CD14-positive monocyte (primary cell): ENCODE measurements at regions not wholly inside any gene's neighbourhood (a gene's known extent, or its start where the extent isn't known, plus 50 kb on each side); places are given as distances from the start of the nearest gene placed in this dataset.

ENCODE experiments used
- DNase-seq, 3 donors: peaks; one replicate each; pipeline ENCODE4 v3.0.0-alpha.2; 2011 to 2022
- H2AFZ ChIP-seq: 2 replicates; pipeline ENCODE4 v1.6.0; 2012; ENCODE audit warnings: mild to moderate bottlenecking, low read depth, low read length, inconsistent platforms; ENCODE audit not compliant: insufficient read depth, poor library complexity, severe bottlenecking
- H3K27ac ChIP-seq, 2 donors: 1 replicate in 1 of 2; 2 replicates in 1 of 2; pipeline ENCODE4 v1.5.1; 2012 to 2013; ENCODE audit warnings: low read length in 2 of 2, control low read depth in 1 of 2, inconsistent platforms in 1 of 2, low read depth in 1 of 2, mild to moderate bottlenecking in 1 of 2
- H3K27me3 ChIP-seq, 2 donors: one replicate each; pipeline versions ENCODE4 v1.6.0 to v1.6.1; 2011 to 2013; ENCODE audit warnings: low read length in 2 of 2; ENCODE audit not compliant: control insufficient read depth in 2 of 2, insufficient read depth in 2 of 2
- H3K36me3 ChIP-seq, 2 donors: replicated peaks in 1 of 2; 1 replicate in 1 of 2; 2 replicates in 1 of 2; pipeline versions ENCODE4 v1.5.1 to v1.6.1; 2012 to 2013; ENCODE audit warnings: low read length in 2 of 2, control low read depth in 1 of 2, inconsistent platforms in 1 of 2, mild to moderate bottlenecking in 1 of 2; ENCODE audit not compliant: insufficient read depth in 2 of 2, control insufficient read depth in 1 of 2
- H3K4me1 ChIP-seq, 2 donors: 1 replicate in 1 of 2; 2 replicates in 1 of 2; pipeline versions ENCODE4 v1.5.1 to v1.6.1; 2012 to 2013; ENCODE audit warnings: low read length in 2 of 2, control low read depth in 1 of 2, inconsistent platforms in 1 of 2, mild to moderate bottlenecking in 1 of 2, moderate library complexity in 1 of 2; ENCODE audit not compliant: insufficient read depth in 2 of 2, control insufficient read depth in 1 of 2
- H3K4me2 ChIP-seq: replicated peaks from 2 replicates; pipeline ENCODE3; 2012; ENCODE audit warnings: low read length, moderate library complexity, mild to moderate bottlenecking; ENCODE audit not compliant: poor library complexity, severe bottlenecking; ENCODE audit errors: extremely low read depth
- H3K4me3 ChIP-seq, 3 experiments: fragments of 200-600 bp in 1 of 3; sonication (generic) in 1 of 3; replicated peaks in 1 of 3; 1 replicate in 2 of 3; 2 replicates in 1 of 3; pipeline ENCODE4 v1.5.1; 2011 to 2013; ENCODE audit warnings: low read length in 3 of 3, mild to moderate bottlenecking in 3 of 3, control low read depth in 2 of 3, low read depth in 2 of 3, inconsistent platforms in 1 of 3, moderate library complexity in 1 of 3
- H3K79me2 ChIP-seq: 2 replicates; pipeline ENCODE4 v1.6.0; 2012; ENCODE audit warnings: mild to moderate bottlenecking, control low read depth, inconsistent platforms, low read length, moderate library complexity; ENCODE audit not compliant: insufficient read depth
- H3K9ac ChIP-seq: 2 replicates; pipeline ENCODE4 v1.6.0; 2017; ENCODE audit warnings: low read length, mild to moderate bottlenecking; ENCODE audit not compliant: insufficient read depth, poor library complexity, severe bottlenecking
- H3K9me3 ChIP-seq, 2 donors: replicated peaks in 1 of 2; 1 replicate in 1 of 2; 2 replicates in 1 of 2; pipeline versions ENCODE4 v1.5.1 to v1.6.1; 2012 to 2013; ENCODE audit warnings: low read length in 2 of 2, control low read depth in 1 of 2; ENCODE audit not compliant: control insufficient read depth in 1 of 2, insufficient read depth in 1 of 2
- H4K20me1 ChIP-seq: 2 replicates; pipeline ENCODE4 v1.6.0; 2012; ENCODE audit warnings: mild to moderate bottlenecking, low read length, control low read depth, moderate library complexity; ENCODE audit not compliant: insufficient read depth
- H3K27ac Mint-ChIP-seq, 7 donors: one replicate each; pipeline ENCODE4 v1.8.0; 2020; ENCODE audit warnings: mild to moderate bottlenecking in 7 of 7, mixed read lengths in 7 of 7, moderate library complexity in 6 of 7, inconsistent platforms in 2 of 7
- H3K27me3 Mint-ChIP-seq, 3 donors: one replicate each; pipeline ENCODE4 v1.8.0; 2021 to 2022; ENCODE audit warnings: low read depth in 3 of 3, mild to moderate bottlenecking in 3 of 3, mixed read lengths in 3 of 3, moderate library complexity in 3 of 3, inconsistent platforms in 1 of 3
- H3K36me3 Mint-ChIP-seq, 2 donors: one replicate each; pipeline ENCODE4 v1.8.0; 2020; ENCODE audit warnings: mixed read lengths in 2 of 2, inconsistent platforms in 1 of 2, mild to moderate bottlenecking in 1 of 2
- H3K4me1 Mint-ChIP-seq: one replicate; pipeline ENCODE4 v1.8.0; 2020; ENCODE audit warnings: mild to moderate bottlenecking, mixed read lengths
- H3K4me3 Mint-ChIP-seq, 2 donors: one replicate each; pipeline ENCODE4 v1.8.0; 2020; ENCODE audit warnings: mild to moderate bottlenecking in 2 of 2, mixed read lengths in 2 of 2, moderate library complexity in 1 of 2
- H3K9me3 Mint-ChIP-seq, 7 donors: one replicate each; pipeline ENCODE4 v1.8.0; 2020 to 2022; ENCODE audit warnings: mixed read lengths in 7 of 7, mild to moderate bottlenecking in 6 of 7, moderate library complexity in 6 of 7, inconsistent platforms in 2 of 7
- CTCF ChIP-seq: fragments of 200-600 bp; IDR thresholded peaks from one replicate; pipeline ENCODE4 v1.8.0; 2022; ENCODE audit warnings: antibody characterized with exemption, mild to moderate bottlenecking
- WGBS: methylation state at CpG from one replicate; pipeline ENCODE4 v1.1.5; 2013; ENCODE audit warnings: missing lambda C conversion rate; ENCODE audit not compliant: insufficient coverage; 5-methylcytosine and 5-hydroxymethylcytosine counted together
- intact Hi-C, 2 donors: fragments of 100-400 bp; cut with micrococcal nuclease; formaldehyde crosslinking; loops; one replicate each; pipeline versions ENCODE4 v1.15.0 to v1.15.1; 2023

GRCh38 chr14:56963381-56963780 lies 153.1 kb upstream of the OTX2 start:
- Mint-ChIP-seq H3K36me3 (no peaks in the 10 kb centered on the region), H3K27me3 (peaks cover 0 to 3% (median 0%) of the 10 kb centered on the region in 3 donors), H3K9me3 (peaks cover 0 to 5% (median 0%) of the 10 kb centered on the region in 7 donors), H3K27ac (no peak overlapping the region), H3K4me1 (no peaks in the 10 kb centered on the region), H3K4me3 (no peak overlapping the region)
- TF ChIP-seq CTCF = no peak
- H3K79me2 ChIP-seq = no peaks in the 10 kb centered on the region
- no peak overlapping the region for H3K27ac ChIP-seq
- no peaks in the 10 kb centered on the region for H3K9me3 ChIP-seq
- no peaks in the 10 kb centered on the region for H4K20me1 ChIP-seq
- no peak for DNase-seq
- H3K4me1 ChIP-seq = no peaks in the 10 kb centered on the region
- no peak overlapping the region for H2AFZ ChIP-seq
- intact Hi-C loops = no loop called here
- no peaks in the 10 kb centered on the region for H3K36me3 ChIP-seq
- no CpG with 5 or more reads among the region's 6 CpGs for WGBS
- no peak overlapping the region for H3K4me2 ChIP-seq
- no peak overlapping the region for H3K9ac ChIP-seq
- no peaks in the 10 kb centered on the region for H3K27me3 ChIP-seq
- no peak overlapping the region for H3K4me3 ChIP-seq

GRCh38 chr14:56962444-56963080 lies 152.3 kb upstream of the OTX2 start:
- H3K4me3 ChIP-seq = no peak overlapping the region
- Mint-ChIP-seq H3K4me1 (no peaks in the 10 kb centered on the region), H3K27ac (no peak overlapping the region), H3K27me3 (peaks cover 0 to 1% (median 0%) of the 10 kb centered on the region in 3 donors), H3K4me3 (no peak overlapping the region), H3K9me3 (peaks cover 0 to 4% (median 0%) of the 10 kb centered on the region in 7 donors), H3K36me3 (no peaks in the 10 kb centered on the region)
- no peak overlapping the region for H3K9ac ChIP-seq
- H3K4me2 ChIP-seq = no peak overlapping the region
- no peaks in the 10 kb centered on the region for H3K27me3 ChIP-seq
- TF ChIP-seq CTCF = no peak
- intact Hi-C loops = no loop called here
- WGBS = 90% methylated on average over 2 of the region's 4 CpGs
- no peaks in the 10 kb centered on the region for H4K20me1 ChIP-seq
- no peaks in the 10 kb centered on the region for H3K79me2 ChIP-seq
- H3K27ac ChIP-seq = no peak overlapping the region
- H3K4me1 ChIP-seq = no peaks in the 10 kb centered on the region
- H2AFZ ChIP-seq = no peak overlapping the region
- DNase-seq = no peak
- H3K36me3 ChIP-seq = no peaks in the 10 kb centered on the region
- no peaks in the 10 kb centered on the region for H3K9me3 ChIP-seq
